Calu3 (cell line): ENCODE measurements at regions not wholly inside any gene's neighbourhood (a gene's known extent, or its start where the extent isn't known, plus 50 kb on each side); places are given as distances from the start of the nearest gene placed in this dataset.

Experiments
- BruUV-seq: library from RNA; stranded (reverse); fragments of 400-500 nt; replicated peaks from 2 replicates; lab custom pipeline; 2021; lab: Mats Ljungman, UMichigan
- CTCF ChIA-PET: fragments of 300-600 bp; sonication (Branson Sonifier 250); formaldehyde crosslinking; loops from one replicate; lab custom pipeline; 2022; ENCODE audit warnings: antibody characterized with exemption; lab: Charles Lee
- DNase-seq: peaks from one replicate; pipeline ENCODE4 v3.0.0; 2022
- H3K27ac Mint-ChIP-seq: one replicate; pipeline ENCODE4 v1.8.0; 2022; ENCODE audit warnings: mixed read lengths; ENCODE audit not compliant: unreplicated experiment
- H3K27me3 Mint-ChIP-seq: one replicate; pipeline ENCODE4 v1.8.0; 2022; ENCODE audit warnings: mixed read lengths; ENCODE audit not compliant: unreplicated experiment
- H3K36me3 Mint-ChIP-seq: one replicate; pipeline ENCODE4 v1.8.0; 2022; ENCODE audit warnings: mild to moderate bottlenecking, moderate library complexity, mixed read lengths; ENCODE audit not compliant: insufficient read depth, unreplicated experiment
- H3K4me1 Mint-ChIP-seq: one replicate; pipeline ENCODE4 v1.8.0; 2022; ENCODE audit warnings: mild to moderate bottlenecking, low read depth, mixed read lengths; ENCODE audit not compliant: unreplicated experiment
- H3K4me3 Mint-ChIP-seq: one replicate; pipeline ENCODE4 v1.8.0; 2022; ENCODE audit warnings: mild to moderate bottlenecking, low read depth, moderate library complexity, mixed read lengths; ENCODE audit not compliant: unreplicated experiment
- H3K9me3 Mint-ChIP-seq: one replicate; pipeline ENCODE4 v1.8.0; 2022; ENCODE audit warnings: low read depth, mixed read lengths; ENCODE audit not compliant: unreplicated experiment
- CTCF ChIP-seq: fragments of 200-600 bp; IDR thresholded peaks from one replicate; pipeline ENCODE4 v1.8.0; 2022; ENCODE audit warnings: antibody characterized with exemption; ENCODE audit not compliant: unreplicated experiment
- intact Hi-C: fragments of 100-400 bp; cut with micrococcal nuclease; formaldehyde crosslinking; loops from one replicate; pipeline ENCODE4 v1.10.0; 2022; ENCODE audit not compliant: unreplicated experiment

GRCh38 chr3:106783231-106783630, 594.0 kb upstream of the CCDC54 start:
- BruUV-seq: no TSS peak
- no peak for TF ChIP-seq CTCF
- peaks cover 9% of the 10 kb centered on the region for H3K4me1 Mint-ChIP-seq
- H3K27me3 Mint-ChIP-seq: no peaks in the 10 kb centered on the region
- no peak overlapping the region for H3K4me3 Mint-ChIP-seq
- CTCF ChIA-PET: no interaction called here
- H3K9me3 Mint-ChIP-seq: no peaks in the 10 kb centered on the region
- intact Hi-C loops: no loop called here
- H3K27ac Mint-ChIP-seq: no peak overlapping the region
- DNase-seq: no peak
- no peaks in the 10 kb centered on the region for H3K36me3 Mint-ChIP-seq

- Mint-ChIP-seq H3K27ac (no peak overlapping the region), H3K4me3 (no peak overlapping the region), H3K4me1 (peaks cover 16% of the 10 kb centered on the region), H3K36me3 (no peaks in the 10 kb centered on the region), H3K27me3 (no peaks in the 10 kb centered on the region), H3K9me3 (peaks cover 3% of the 10 kb centered on the region)
- no peak for TF ChIP-seq CTCF
- intact Hi-C loops: no loop called here
- BruUV-seq: no TSS peak
- no peak for DNase-seq
- CTCF ChIA-PET: no interaction called here
These were observed 588.0 kb upstream of the CCDC54 start for GRCh38 chr3:106789276-106789675.

GRCh38 chr3:106792716-106793115, 584.5 kb upstream of the CCDC54 start:
- Mint-ChIP-seq H3K4me3 (no peak overlapping the region), H3K36me3 (no peaks in the 10 kb centered on the region), H3K27ac (no peak overlapping the region), H3K27me3 (no peaks in the 10 kb centered on the region), H3K4me1 (peaks cover 30% of the 10 kb centered on the region), H3K9me3 (peaks cover 5% of the 10 kb centered on the region)
- CTCF ChIA-PET: no interaction called here
- no peak for TF ChIP-seq CTCF
- intact Hi-C loops: no loop called here
- BruUV-seq: no TSS peak
- DNase-seq: no peak

- H3K27ac Mint-ChIP-seq: no peak overlapping the region
- no TSS peak for BruUV-seq
- peaks cover 33% of the 10 kb centered on the region for H3K4me1 Mint-ChIP-seq
- TF ChIP-seq CTCF: no peak
- no peak overlapping the region for H3K4me3 Mint-ChIP-seq
- CTCF ChIA-PET: no interaction called here
- no peak for DNase-seq
- intact Hi-C loops: no loop called here
- H3K36me3 Mint-ChIP-seq: no peaks in the 10 kb centered on the region
- peaks cover 5% of the 10 kb centered on the region for H3K9me3 Mint-ChIP-seq
- no peaks in the 10 kb centered on the region for H3K27me3 Mint-ChIP-seq
These were observed 582.8 kb upstream of the CCDC54 start for GRCh38 chr3:106794442-106794841.
